HL-60 (cell line): ENCODE measurements at regions not wholly inside any gene's neighbourhood (a gene's known extent, or its start where the extent isn't known, plus 50 kb on each side); places are given as distances from the start of the nearest gene placed in this dataset.

Experiments
- CTCF ChIP-seq: IDR thresholded peaks from one replicate; pipeline ENCODE4 v1.5.1; 2011; ENCODE audit warnings: low read length, control low read depth, inconsistent platforms; ENCODE audit not compliant: insufficient read depth
- POLR2AphosphoS5 ChIP-seq: IDR thresholded peaks from 2 replicates; pipeline ENCODE4 v1.6.1; 2012; ENCODE audit warnings: low read depth

DNA sequence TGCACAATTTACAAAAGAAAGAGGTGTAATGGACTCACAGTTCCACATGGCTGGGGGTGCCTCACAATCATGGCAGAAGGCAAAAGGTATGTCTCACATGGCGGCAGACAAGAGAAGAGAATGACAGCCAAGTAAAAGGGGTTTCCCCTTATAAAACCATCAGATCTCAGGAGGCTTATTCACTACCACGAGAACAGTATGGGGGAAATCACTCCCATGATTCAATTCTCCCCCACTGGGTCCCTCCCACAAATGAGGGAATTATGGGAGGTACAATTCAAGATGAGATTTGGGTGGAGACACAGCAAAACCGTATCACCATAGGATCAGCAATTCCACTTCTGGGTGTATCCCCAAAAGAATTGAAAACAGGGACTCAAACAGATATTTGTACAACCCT is 97.5 kb upstream of the STX18 start:
- TF ChIP-seq CTCF (no peak), POLR2AphosphoS5 (no peak)
